ENCODE measurements at regions not wholly inside any gene's neighbourhood (a gene's known extent, or its start where the extent isn't known, plus 50 kb on each side); places are given as distances from the start of the nearest gene placed in this dataset.

- no peak for TF ChIP-seq CTCF (conservative IDR thresholded peaks at IDR 0.05)
- TF ChIP-seq ZFX (IDR thresholded peaks at IDR 0.05) = no peak
Observed at GRCh38 chr5:68545636-68546295, 330.2 kb downstream of the PIK3R1 start.
